Aorta (tissue), 5 donors: ENCODE measurements at regions not wholly inside any gene's neighbourhood (a gene's known extent, or its start where the extent isn't known, plus 50 kb on each side); places are given as distances from the start of the nearest gene placed in this dataset.

Source experiments
- ATAC-seq: fragments of 200-7000 bp; cut with Tn5 transposase; one replicate; pipeline ENCODE4 v1.9.1; 2022; ENCODE audit warnings: moderate library complexity; ENCODE audit not compliant: low FRiP score
- DNase-seq, 2 donors: peaks; one replicate each; pipeline ENCODE4 v3.0.0-alpha.2; 2020
- H3K27ac ChIP-seq, 2 donors: one replicate each; pipeline ENCODE4 v1.5.1; 2013; ENCODE audit warnings: low read length in 2 of 2, mild to moderate bottlenecking in 2 of 2, moderate library complexity in 2 of 2, control low read depth in 1 of 2, inconsistent platforms in 1 of 2, low read depth in 1 of 2
- H3K27me3 ChIP-seq, 2 donors: one replicate each; pipeline ENCODE4 v1.6.1; 2013; ENCODE audit warnings: control low read depth in 1 of 2, low read length in 1 of 2, mild to moderate bottlenecking in 1 of 2, moderate library complexity in 1 of 2; ENCODE audit not compliant: insufficient read depth in 2 of 2, control insufficient read depth in 1 of 2
- H3K36me3 ChIP-seq, 2 donors: one replicate each; pipeline ENCODE4 v1.6.1; 2013; ENCODE audit warnings: control low read depth in 1 of 2, low read length in 1 of 2, mild to moderate bottlenecking in 1 of 2; ENCODE audit not compliant: insufficient read depth in 2 of 2, control insufficient read depth in 1 of 2
- H3K4me1 ChIP-seq, 2 donors: one replicate each; pipeline ENCODE4 v1.6.1; 2013; ENCODE audit warnings: low read length in 2 of 2, control low read depth in 1 of 2, mild to moderate bottlenecking in 1 of 2, moderate library complexity in 1 of 2; ENCODE audit not compliant: insufficient read depth in 2 of 2, control insufficient read depth in 1 of 2
- H3K4me3 ChIP-seq, 2 donors: one replicate each; pipeline ENCODE4 v1.5.1; 2013; ENCODE audit warnings: low read length in 2 of 2, control low read depth in 1 of 2, mild to moderate bottlenecking in 1 of 2
- H3K9me3 ChIP-seq: one replicate; pipeline ENCODE4 v1.6.1; 2013; ENCODE audit warnings: mild to moderate bottlenecking, low read length; ENCODE audit not compliant: control insufficient read depth
- WGBS, 2 donors: extraction: QIAGEN DNeasy Blood & Tissue Kit; methylation state at CpG; one replicate each; pipeline ENCODE4 v1.1.7; 2013; 5-methylcytosine and 5-hydroxymethylcytosine counted together
- intact Hi-C, 2 donors: fragments of 100-400 bp; cut with DNase I; formaldehyde crosslinking; loops; one replicate each; pipeline versions ENCODE4 v1.14.2 to v1.15.0; 2022
- donor health status: healthy with polysubstance abuse.
- donor health status: Bipolar disorder and iron deficiency.
- donor health status: DM: no; HTN: no; CAD: no.
- donor health status: DM: no; HTN: no; CAD: no.
- donor health status: DM: yes; HTN: yes; CAD: no.

GRCh38 chr3:95302044-95302443 lies 1239.2 kb downstream of the NSUN3 start:
- no peak for DNase-seq
- no peak overlapping the region for H3K27ac ChIP-seq
- H3K9me3 ChIP-seq = no peaks in the 10 kb centered on the region
- H3K4me1 ChIP-seq = peaks cover 0 to 1% of the 10 kb centered on the region in 2 donors
- no peak overlapping the region for H3K4me3 ChIP-seq
- 23 to 33% methylated on average over 1 of the region's 1 CpG for WGBS, 2 donors
- intact Hi-C loops = no loop called here
- no peaks in the 10 kb centered on the region for H3K36me3 ChIP-seq
- no peak for ATAC-seq
- no peaks in the 10 kb centered on the region for H3K27me3 ChIP-seq

- WGBS, 2 donors = 81 to 85% methylated on average over 2 of the region's 2 CpGs
- Histone ChIP-seq H3K36me3 (no peaks in the 10 kb centered on the region), H3K27me3 (no peaks in the 10 kb centered on the region), H3K4me1 (no peaks in the 10 kb centered on the region), H3K4me3 (no peak overlapping the region), H3K27ac (no peak overlapping the region), H3K9me3 (no peaks in the 10 kb centered on the region)
- intact Hi-C loops = no loop called here
- DNase-seq (no peak), ATAC-seq (no peak)
Observed at GRCh38 chr3:95310560-95310959, 1247.7 kb downstream of the NSUN3 start.

GRCh38 chr3:95311272-95311671 lies 1248.4 kb downstream of the NSUN3 start:
- no peak overlapping the region for H3K4me3 ChIP-seq
- H3K27ac ChIP-seq = no peak overlapping the region
- no peaks in the 10 kb centered on the region for H3K9me3 ChIP-seq
- 74 to 85% methylated on average over 2 of the region's 2 CpGs for WGBS, 2 donors
- intact Hi-C loops = no loop called here
- DNase-seq = no peak
- no peak for ATAC-seq
- H3K36me3 ChIP-seq = no peaks in the 10 kb centered on the region
- H3K4me1 ChIP-seq = no peaks in the 10 kb centered on the region
- no peaks in the 10 kb centered on the region for H3K27me3 ChIP-seq

- intact Hi-C loops = no loop called here
- no peak overlapping the region for H3K4me3 ChIP-seq
- no peaks in the 10 kb centered on the region for H3K4me1 ChIP-seq
- H3K27me3 ChIP-seq = no peaks in the 10 kb centered on the region
- no peak overlapping the region for H3K27ac ChIP-seq
- no peak for DNase-seq
- no peaks in the 10 kb centered on the region for H3K9me3 ChIP-seq
- no peaks in the 10 kb centered on the region for H3K36me3 ChIP-seq
- no peak for ATAC-seq
- WGBS, 2 donors = 64 to 70% methylated on average over 3 of the region's 3 CpGs
Observed at GRCh38 chr3:95312650-95313049, 1249.8 kb downstream of the NSUN3 start.

- Histone ChIP-seq H3K4me1 (no peaks in the 10 kb centered on the region), H3K36me3 (no peaks in the 10 kb centered on the region), H3K4me3 (no peak overlapping the region), H3K9me3 (no peaks in the 10 kb centered on the region), H3K27me3 (no peaks in the 10 kb centered on the region), H3K27ac (no peak overlapping the region)
- 27 to 30% methylated on average over 3 of the region's 3 CpGs for WGBS, 2 donors
- no peak for DNase-seq
- no peak for ATAC-seq
- intact Hi-C loops = no loop called here
Observed at GRCh38 chr3:95319921-95320494, 1257.1 kb downstream of the NSUN3 start.

GRCh38 chr3:95327478-95327877 lies 1264.6 kb downstream of the NSUN3 start:
- Histone ChIP-seq H3K27ac (no peak overlapping the region), H3K4me1 (no peaks in the 10 kb centered on the region), H3K27me3 (no peaks in the 10 kb centered on the region), H3K4me3 (no peak overlapping the region), H3K9me3 (peaks cover 2% of the 10 kb centered on the region), H3K36me3 (no peaks in the 10 kb centered on the region)
- ATAC-seq = no peak
- intact Hi-C loops = no loop called here
- WGBS, 2 donors = 79 to 85% methylated on average over 2 of the region's 2 CpGs
- DNase-seq = no peak

GRCh38 chr3:95333826-95334225 lies 1271.0 kb downstream of the NSUN3 start:
- Histone ChIP-seq H3K36me3 (no peaks in the 10 kb centered on the region), H3K4me1 (no peaks in the 10 kb centered on the region), H3K9me3 (peaks cover 2% of the 10 kb centered on the region), H3K27ac (no peak overlapping the region), H3K4me3 (no peak overlapping the region), H3K27me3 (no peaks in the 10 kb centered on the region)
- intact Hi-C loops = no loop called here
- DNase-seq (no peak), ATAC-seq (no peak)
- WGBS, 2 donors = 12 to 22% methylated on average over 2 of the region's 2 CpGs

- Histone ChIP-seq H3K27ac (no peak overlapping the region), H3K4me3 (no peak overlapping the region), H3K27me3 (no peaks in the 10 kb centered on the region), H3K36me3 (no peaks in the 10 kb centered on the region), H3K9me3 (peaks cover 2% of the 10 kb centered on the region), H3K4me1 (no peaks in the 10 kb centered on the region)
- ATAC-seq (no peak), DNase-seq (no peak)
- intact Hi-C loops = no loop called here
Observed at GRCh38 chr3:95334461-95334860, 1271.6 kb downstream of the NSUN3 start.

- intact Hi-C loops = no loop called here
- Histone ChIP-seq H3K27ac (no peak overlapping the region), H3K27me3 (no peaks in the 10 kb centered on the region), H3K36me3 (no peaks in the 10 kb centered on the region), H3K9me3 (peaks cover 1% of the 10 kb centered on the region), H3K4me3 (no peak overlapping the region), H3K4me1 (no peaks in the 10 kb centered on the region)
- ATAC-seq = no peak
- DNase-seq = no peak
Observed at GRCh38 chr3:95335517-95335916, 1272.7 kb downstream of the NSUN3 start.
